ENCODE measurements at regions not wholly inside any gene's neighbourhood (a gene's known extent, or its start where the extent isn't known, plus 50 kb on each side); places are given as distances from the start of the nearest gene placed in this dataset.

DNA sequence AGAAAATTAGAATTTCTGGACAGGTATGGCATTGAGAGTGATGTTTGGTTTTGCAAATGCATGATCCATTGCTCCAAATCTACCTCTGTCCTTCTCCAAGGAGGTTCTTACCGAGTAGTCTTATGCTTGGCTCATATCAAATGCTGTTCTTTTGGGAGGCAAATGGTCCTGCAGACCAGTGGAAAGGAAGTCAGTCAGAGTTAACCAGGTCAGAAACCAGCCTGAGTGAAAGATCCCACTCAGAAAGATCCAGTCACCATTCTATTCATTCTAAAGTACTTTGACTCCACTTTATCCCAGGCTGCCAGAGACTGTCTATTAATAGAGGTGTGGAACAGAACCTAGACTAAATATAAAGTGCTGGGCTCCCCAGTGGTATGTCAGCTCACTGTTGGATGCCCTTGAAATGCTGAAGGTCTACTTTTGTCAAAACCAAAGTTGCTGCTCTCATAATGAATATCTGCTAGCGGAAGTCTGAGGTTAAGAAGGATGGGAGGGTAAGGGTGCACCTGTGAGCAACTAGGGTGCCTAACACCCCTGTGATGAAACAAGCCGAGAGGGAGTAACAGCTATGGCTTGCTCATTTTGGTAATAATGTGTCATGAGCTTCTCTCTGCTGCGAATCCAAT, 302.2 kb downstream of the ZNF608 start:
- TF ChIP-seq CTCF (IDR thresholded peaks at IDR 0.05) (no peak), EP300 (IDR thresholded peaks at IDR 0.05) (no peak), POLR2A (IDR thresholded peaks at IDR 0.05) (no peak), POLR2AphosphoS5 (IDR thresholded peaks at IDR 0.05) (no peak)
